GM19238 (cell line): ENCODE measurements at regions not wholly inside any gene's neighbourhood (a gene's known extent, or its start where the extent isn't known, plus 50 kb on each side); places are given as distances from the start of the nearest gene placed in this dataset.

Source experiments
- DNase-seq: peaks from one replicate; pipeline ENCODE4 v3.0.0; 2011; ENCODE audit warnings: low spot score; ENCODE audit not compliant: insufficient read length

DNA sequence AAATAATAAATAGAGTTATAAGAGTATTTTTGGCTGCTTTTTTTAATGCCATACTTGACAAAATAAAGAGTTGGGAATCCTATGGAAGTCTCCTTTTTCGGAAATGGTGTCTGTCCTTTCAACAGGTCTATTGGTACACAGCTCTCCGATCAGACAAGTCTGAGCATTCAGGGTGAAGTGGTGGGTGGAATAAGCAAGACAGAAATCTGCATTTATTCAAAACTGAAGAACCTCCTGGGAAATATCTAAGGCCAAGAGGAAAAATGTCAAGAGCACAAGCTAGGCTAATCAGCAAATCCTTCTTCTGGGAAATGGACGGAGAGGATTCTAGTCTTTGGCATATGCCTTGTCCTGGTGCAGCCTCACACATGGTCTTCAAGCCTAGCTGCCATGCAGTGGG, 309.0 kb downstream of the CENPC start:
- DNase-seq, result no peak

DNA sequence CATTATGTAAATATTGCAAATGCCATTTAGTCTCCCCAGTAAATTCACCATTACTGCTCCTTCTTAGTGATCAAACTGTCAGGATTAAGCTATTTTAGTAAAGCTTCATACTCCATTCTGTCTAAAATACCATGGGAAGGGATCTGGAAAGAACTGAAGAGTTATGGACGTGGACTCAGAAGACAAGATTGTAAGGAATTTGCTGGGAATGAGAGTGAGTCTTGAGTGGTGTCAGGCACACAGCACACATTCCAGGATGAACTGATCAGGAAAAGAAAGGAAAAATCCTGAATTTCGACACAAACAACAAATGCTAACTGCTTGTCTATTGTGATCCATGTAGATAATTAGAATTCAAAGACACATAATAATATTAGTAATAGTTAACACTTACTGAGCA, 311.0 kb downstream of the CENPC start:
- DNase-seq, result no peak

DNA sequence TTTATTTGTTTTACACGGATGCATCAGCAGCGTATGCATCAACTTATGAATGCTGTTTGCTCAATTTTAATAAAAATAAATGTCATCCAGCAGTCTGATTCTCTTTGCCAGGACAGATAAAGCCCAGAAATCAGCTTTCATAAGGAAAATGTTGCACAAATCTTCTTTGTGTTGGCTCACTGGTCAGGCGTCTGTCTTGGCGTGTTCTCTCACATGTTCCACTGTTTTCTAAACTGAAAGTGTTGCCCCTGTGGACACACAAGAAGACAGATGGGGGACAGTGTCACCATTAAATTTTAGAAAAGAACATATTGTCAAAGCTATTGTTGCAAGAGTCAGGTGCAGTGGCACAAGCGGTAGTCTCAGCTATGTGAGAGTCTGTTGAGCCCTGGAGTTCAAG, 316.2 kb downstream of the CENPC start:
- DNase-seq, result no peak

DNA sequence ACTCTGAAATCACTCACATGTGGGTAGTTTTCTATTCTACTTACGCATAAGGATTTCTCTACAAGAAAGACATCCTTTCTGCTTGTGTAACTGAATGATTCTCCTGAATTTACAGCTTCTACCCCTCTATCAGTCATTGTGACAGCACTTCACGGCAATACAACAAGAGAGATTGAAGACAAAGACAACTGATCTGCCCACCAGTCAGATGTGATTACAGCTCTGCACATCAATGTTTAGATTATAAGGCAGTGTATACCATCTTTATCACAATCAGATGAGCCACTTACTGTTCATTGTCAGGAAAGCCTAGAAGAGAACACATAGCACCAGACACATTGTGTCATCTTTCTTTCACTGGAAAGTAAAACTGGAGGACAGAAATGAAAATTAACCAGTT, 324.4 kb downstream of the CENPC start:
- DNase-seq, result no peak

DNA sequence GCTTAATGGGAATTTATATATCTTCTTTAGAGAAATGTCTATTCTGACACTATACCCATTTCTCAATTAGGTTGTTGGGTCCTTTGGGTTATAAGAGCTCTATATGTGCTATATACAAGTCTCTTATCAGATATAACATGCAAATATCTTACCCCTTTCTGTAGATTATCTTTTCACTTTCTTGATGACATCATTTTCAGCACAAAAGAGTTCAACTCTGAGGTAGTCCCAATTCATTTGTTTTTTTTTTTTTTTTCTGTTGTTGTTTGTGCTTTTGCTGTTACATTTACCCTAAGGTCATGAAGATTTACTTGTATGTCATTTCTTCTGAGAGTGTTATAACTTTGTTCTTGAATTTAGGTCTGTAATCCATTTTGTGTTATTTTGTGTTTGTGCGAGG, 326.4 kb downstream of the CENPC start:
- DNase-seq, result no peak

DNA sequence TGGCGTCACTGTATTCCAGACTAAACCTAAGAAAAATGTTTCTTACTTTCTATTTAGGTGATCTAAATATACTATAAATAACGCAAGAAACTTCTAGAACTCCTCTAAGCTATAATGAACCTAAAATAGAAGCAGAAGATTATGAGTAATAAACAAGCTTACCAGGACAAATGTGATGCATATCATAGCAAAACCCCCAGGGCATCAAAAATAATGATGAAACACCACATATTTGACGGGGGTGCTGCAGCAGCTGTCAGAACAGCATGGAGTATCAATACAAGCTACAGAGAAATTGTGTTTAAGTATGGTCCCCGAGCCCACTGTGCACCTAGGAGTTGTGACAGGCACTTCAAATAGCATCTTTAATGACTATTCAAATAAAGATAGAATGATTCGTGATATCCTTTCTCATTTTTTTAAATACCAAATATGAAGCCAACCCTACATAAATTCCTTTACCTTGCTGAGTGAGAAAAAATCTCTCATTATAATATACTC, 337.3 kb downstream of the CENPC start:
- no peak for DNase-seq

DNA sequence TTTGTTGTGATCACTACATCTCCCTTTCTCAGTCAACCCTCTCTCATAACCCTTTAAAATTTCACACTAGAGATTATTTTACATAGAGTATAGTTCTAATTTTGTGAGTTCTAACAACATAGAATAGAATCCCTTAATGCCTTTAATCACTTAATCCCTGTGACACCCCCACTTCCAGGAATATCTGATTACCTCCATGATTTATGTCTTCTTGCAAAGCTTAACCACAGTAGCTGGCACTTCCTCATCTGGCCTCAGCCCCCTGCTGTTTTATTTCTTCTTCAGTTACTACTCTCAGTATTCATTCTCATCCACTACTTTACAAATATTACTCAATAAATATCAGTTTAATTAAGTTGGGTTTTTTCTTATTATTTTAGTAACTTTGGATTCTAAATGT, 340.9 kb downstream of the CENPC start:
- DNase-seq, result no peak

DNA sequence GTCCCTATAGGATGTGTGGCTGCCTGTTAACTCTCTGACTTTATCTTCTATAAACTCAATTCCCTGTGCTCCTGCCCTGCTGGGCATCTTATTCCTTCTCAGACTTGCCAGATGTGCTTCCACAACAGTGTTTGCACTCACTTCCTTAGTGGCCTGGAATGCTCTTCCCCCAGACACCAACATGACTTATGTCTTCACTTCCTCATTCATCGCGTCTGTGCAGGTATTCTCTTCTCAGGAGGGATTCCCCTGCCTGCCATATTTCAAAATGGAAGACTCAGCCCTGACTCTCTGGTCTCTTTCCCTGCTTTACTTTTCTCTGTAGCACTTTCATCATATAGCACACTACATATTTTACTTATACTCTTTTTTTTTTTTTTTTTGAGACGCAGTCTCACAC, 344.0 kb downstream of the CENPC start:
- DNase-seq, result no peak

DNA sequence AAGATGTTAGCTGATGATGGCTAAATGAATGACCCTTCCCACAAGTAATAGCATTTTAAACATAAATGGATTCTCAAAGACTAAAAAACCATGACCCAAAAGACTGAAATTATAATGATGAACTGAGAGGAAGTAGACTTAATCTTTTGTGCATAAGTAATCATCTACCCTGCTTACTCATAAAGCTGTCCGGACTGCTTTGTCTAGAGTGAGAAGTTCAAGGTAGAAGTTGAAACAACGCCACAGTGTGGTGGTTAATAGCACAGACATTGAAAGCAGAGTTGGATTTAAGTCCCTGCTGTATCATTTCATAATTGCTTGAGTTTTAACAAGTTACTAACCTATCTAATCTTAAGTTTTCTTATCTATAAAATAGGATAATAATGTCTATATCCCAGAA, 346.6 kb downstream of the CENPC start:
- DNase-seq, result no peak

DNA sequence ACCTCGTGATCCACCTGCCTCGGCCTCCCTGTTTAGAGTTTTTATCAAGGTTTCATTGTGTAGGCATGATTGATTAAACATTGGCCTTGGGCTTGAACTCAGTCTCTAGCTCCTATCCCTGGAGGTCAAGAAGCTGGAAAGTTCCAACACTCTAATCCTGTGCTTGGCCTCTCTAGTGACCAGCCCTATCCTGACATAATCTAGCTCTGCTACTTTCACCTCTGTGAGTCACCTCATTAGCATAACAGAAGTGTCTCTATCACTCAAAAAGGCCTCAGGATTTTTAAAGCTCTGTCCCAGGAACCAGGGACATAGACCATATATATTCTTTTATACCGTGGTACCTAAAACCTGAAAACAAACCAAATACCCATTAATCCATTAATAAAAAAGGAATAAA, 377.5 kb downstream of the CENPC start:
- DNase-seq, result no peak

DNA sequence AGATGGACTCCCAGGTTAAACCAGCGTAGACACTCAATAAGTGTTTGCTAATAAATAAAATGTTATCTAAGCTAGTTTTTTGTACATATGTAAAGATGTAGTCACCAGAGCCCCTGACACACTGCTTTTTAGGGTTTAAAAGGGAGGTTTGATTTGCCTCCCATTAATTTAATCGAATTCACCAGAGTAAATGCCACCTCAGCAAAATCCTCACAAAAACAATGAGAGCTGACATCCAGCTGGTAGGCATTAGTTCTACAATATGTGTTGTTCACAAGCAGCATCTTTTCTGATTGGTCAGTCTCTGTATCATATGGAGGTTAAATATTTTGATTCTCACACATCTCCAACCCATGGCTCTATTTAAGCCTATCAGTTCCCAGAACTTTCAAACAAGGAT, 382.6 kb downstream of the CENPC start:
- no peak for DNase-seq

DNA sequence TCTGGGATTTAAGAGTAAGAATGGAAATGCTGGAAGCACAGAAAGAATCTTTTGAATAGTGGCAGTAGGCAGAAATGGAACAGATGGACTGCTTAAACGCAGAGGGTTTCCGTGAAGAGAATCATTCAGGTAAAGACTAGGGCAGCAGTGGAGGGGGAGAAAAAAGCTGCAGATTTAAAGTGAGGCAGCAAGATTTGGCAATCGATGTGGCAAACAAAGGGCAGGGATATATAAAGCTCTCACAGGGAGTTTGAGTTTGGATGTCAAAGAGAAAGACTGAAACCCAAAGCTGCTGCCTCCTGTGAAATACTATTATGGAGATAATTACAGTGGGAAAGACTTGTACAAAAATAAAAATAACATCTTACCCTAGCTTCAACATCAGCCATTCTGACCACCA, 384.0 kb downstream of the CENPC start:
- DNase-seq, result no peak

DNA sequence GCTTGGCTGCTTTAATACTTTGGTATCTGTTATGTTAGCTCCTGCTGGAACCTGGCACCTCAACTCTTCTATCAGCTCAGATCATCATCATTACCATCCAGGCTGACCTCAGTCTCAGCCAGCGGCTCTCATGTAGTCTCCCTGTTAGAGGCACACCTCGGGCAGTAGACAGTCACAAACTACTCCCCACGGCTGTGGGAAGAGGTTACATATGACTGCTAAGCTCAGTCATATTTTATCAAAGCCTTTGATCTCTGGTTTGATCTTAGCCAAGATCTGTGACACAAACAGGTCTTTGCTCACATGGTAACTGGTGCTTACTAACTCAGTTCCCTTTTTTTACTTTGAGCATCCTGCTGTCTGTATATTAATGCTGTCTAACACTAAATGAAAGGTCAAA, 384.9 kb downstream of the CENPC start:
- DNase-seq, result no peak

DNA sequence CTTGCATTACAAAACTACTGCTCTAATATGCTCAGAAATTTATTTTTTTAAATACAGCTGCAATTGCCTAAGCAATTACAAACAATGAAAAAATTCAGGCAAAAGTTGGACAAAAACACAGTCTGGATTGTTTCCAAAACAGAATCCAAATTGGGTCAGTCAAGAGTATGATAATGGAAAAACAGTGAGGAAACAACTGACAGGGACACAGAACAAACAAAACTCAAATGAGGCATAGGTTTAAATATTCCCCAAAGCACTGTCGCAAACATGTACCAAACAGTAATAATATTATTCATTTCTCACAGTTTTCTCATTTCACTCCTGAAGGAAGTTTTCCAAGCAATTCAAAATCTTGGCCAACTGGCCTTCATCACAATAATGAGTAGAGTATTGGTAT, 386.6 kb downstream of the CENPC start:
- no peak for DNase-seq

DNA sequence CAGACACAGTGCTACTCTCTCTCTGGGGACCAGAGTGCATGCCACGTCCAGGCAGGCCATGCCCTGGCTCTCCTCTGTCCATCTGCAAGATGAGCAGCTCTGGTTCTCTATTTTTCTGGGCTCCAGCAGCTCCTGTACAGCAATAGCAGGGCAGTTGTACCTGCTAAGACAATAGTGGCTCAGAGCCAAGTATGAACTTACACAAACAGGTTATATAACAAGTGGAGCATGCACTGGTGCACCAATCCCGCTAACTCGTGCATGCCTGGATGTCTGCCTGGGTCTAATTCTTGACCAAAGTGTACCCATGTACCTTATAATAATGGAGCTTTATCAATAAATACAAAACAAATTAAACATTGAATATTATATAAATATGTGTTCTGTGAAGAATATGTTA, 392.3 kb downstream of the CENPC start:
- no peak for DNase-seq

DNA sequence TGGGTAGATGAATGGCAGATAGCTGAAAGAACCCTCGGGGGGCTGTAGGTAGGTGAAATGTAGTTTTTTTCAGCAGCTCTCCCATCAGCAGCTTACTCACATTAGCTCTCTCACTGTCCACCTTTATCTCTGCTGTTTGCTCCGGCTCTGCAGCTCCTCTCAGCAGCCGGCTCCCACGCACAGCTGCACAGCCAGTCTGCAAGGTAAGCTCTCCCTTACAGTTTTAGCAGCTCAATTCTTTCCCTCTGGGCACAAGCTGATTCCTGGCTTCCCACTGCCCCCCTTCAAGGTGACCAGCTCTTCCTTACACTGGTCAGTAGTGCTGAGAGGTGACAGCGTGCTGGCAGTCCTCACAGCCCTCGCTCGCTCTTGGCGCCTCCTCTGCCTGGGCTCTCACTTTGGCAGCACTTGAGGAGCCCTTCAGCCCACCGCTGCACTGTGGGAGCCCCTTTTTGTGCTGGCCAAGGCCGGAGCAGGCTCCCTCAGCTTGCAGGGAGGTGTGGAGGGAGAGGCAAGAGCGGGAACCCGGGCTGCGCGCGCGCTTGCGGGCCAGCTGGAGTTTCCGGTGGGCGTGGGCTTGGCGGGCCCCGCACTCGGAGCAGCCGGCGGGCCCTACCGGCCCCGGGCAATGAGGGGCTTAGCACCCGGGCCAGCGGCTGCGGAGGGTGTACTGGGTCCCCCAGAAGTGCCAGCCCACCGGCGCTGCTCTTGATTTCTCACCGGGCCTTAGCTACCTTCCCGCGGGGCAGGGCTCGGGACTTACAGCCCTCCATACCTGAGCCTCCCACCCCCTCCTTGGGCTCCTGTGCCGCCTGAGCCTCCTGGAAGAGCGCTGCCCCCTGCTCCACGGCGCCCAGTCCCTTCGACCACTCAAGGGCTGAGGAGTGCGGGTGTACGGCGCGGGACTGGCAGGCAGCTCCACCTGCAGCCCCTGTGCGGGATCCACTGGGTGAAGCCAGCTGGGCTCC, 393.6 kb downstream of the CENPC start:
- DNase-seq, result no peak

DNA sequence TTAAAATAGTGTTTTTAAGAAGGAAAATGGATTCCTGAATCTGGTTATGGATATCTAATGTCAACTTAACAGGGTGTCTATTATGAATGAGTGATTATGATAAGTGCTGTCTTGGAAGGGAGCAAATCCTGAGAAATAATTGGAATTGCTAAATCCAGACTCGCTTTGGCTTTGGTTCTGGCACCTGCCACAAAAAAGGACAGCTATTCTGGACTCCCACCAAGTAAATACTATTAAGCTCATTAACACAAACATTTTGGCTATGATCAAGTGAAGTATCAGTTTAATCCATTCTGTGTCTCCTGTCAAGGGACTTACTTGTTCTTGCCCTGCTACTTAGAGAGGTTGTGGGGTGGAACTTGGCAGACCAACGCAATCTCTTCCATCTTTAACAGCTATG, 403.7 kb downstream of the CENPC start:
- no peak for DNase-seq

DNA sequence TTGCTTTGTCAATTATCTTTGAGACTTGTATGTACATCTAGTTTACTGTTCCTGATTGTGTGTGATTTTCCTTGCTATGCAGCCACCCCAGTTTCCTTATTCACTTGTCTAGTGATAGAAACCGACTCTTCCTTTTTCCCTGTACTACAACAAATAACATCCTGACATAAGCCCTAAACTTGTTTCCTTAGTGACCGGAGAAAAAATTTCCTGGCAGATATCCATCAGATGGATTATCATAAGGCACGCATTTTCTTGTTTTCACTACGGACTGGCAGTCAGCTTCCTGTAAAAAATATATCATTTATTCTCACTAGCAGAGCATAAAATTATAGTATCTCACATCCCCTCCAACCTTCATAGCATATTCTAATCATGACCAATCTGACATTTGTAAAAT, 410.7 kb downstream of the CENPC start:
- DNase-seq, result no peak

DNA sequence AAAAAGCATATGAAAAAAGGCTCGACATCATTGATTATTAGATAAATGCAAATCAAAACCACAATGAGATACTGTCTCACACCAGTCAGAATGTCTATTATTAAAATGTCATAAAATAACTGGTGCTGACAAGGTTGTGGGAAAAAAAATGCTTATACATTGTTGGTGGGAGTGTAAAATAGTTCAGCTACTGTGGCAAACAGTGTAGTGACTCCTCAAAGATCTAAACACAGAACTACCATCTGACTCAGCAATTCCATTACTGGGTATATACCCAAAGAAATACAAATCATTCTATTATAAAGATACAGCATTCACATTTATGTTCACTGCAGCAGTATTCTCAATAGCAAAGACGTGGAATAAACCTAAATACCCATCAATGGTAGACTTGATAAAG, 412.1 kb downstream of the CENPC start:
- DNase-seq, result no peak

DNA sequence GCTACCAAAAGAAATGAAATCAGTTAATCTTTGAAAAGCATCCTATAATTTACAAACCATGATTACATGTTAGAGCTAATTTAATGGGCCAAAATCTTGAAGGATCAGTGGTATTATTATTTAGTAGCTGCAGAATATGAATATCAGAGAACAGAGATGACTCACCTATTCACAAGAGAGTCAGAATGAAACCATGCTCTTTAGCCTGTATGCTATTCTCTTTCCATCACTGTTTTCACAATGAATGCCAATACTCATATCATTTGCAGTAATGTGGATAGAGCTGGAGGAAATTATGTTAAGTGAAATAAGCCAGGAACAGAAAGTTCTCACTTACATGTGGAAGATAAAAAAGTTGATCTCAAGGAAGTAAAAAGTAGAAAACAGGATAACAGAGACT, 414.1 kb downstream of the CENPC start:
- DNase-seq, result no peak

DNA sequence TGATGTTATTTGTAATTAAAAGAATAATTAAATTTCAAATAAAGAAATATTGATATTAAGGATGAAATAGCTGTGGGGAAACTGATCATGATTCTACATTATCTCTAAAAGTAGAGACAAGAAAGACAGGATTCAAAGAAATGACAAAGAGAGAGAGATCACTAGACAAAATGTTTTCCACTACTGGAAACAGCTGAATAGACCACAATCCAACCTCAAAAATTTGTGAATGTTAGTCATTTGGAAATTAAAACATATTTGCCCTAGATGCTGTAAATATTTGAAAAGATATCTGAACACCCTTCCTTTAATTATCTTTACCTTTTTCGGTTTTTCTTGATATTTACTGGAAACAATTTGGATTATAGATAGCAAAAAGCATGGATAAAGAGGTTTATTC, 414.9 kb downstream of the CENPC start:
- no peak for DNase-seq

DNA sequence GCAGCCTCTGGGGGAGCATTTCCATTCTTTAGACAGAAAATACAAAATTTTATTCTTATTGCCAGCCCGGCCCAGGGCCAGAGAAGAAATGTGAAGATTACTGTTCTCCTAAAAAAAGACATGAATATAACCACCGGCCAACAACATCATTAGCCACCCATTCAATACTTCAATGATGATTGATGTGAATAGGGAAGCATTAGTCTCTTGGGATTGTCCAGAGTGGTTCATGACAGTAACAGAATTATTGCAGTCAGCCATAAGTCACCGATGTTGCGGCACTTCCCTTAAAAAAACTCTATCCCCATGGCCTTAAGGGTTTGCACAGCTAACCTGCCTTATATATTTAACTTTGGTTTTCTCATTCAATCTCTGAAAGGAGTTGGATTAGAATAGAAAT, 418.7 kb downstream of the CENPC start:
- no peak for DNase-seq
